HL-60 (cell line): ENCODE measurements at regions not wholly inside any gene's neighbourhood (a gene's known extent, or its start where the extent isn't known, plus 50 kb on each side); places are given as distances from the start of the nearest gene placed in this dataset.

Experiments
- GABPA ChIP-seq: IDR thresholded peaks from 2 replicates; pipeline ENCODE4 v1.6.1; 2012; ENCODE audit warnings: low read depth
- POLR2AphosphoS5 ChIP-seq: IDR thresholded peaks from 2 replicates; pipeline ENCODE4 v1.6.1; 2012; ENCODE audit warnings: low read depth
- SPI1 ChIP-seq: IDR thresholded peaks from 2 replicates; pipeline ENCODE4 v1.6.1; 2012; ENCODE audit warnings: low read depth, mild to moderate bottlenecking, borderline replicate concordance
- TF ChIP-seq, protein P1 (sequence below): IDR thresholded peaks from one replicate; pipeline ENCODE4 v1.5.1; 2011; ENCODE audit warnings: low read length, control low read depth, inconsistent platforms; ENCODE audit not compliant: insufficient read depth
- TF ChIP-seq, protein P2 (sequence below): IDR thresholded peaks from 2 replicates; pipeline ENCODE4 v1.6.1; 2012; ENCODE audit warnings: low read depth; ENCODE audit not compliant: insufficient replicate concordance

DNA sequence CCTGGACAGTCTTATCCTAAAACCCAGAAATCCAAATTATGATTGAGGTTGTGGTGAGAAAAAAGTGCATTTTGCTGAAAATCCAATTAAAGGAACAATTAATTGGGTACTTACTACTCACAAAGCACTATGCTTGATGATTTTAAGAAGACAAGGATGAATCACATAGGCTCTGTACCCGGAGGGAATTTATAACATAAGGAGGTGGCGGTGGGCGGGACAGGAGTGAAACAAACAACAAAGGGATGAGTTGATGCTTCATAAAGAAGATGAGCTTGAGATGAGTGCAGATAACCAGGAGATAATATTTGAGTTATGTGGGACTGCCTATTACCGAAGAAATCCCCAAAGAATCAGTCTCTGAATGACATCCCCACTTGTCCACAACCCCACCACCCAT is 171.1 kb upstream of the FZD8 start:
- TF ChIP-seq, protein P1, sequence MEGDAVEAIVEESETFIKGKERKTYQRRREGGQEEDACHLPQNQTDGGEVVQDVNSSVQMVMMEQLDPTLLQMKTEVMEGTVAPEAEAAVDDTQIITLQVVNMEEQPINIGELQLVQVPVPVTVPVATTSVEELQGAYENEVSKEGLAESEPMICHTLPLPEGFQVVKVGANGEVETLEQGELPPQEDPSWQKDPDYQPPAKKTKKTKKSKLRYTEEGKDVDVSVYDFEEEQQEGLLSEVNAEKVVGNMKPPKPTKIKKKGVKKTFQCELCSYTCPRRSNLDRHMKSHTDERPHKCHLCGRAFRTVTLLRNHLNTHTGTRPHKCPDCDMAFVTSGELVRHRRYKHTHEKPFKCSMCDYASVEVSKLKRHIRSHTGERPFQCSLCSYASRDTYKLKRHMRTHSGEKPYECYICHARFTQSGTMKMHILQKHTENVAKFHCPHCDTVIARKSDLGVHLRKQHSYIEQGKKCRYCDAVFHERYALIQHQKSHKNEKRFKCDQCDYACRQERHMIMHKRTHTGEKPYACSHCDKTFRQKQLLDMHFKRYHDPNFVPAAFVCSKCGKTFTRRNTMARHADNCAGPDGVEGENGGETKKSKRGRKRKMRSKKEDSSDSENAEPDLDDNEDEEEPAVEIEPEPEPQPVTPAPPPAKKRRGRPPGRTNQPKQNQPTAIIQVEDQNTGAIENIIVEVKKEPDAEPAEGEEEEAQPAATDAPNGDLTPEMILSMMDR = no peak
- TF ChIP-seq GABPA = no peak
- TF ChIP-seq, protein P2, sequence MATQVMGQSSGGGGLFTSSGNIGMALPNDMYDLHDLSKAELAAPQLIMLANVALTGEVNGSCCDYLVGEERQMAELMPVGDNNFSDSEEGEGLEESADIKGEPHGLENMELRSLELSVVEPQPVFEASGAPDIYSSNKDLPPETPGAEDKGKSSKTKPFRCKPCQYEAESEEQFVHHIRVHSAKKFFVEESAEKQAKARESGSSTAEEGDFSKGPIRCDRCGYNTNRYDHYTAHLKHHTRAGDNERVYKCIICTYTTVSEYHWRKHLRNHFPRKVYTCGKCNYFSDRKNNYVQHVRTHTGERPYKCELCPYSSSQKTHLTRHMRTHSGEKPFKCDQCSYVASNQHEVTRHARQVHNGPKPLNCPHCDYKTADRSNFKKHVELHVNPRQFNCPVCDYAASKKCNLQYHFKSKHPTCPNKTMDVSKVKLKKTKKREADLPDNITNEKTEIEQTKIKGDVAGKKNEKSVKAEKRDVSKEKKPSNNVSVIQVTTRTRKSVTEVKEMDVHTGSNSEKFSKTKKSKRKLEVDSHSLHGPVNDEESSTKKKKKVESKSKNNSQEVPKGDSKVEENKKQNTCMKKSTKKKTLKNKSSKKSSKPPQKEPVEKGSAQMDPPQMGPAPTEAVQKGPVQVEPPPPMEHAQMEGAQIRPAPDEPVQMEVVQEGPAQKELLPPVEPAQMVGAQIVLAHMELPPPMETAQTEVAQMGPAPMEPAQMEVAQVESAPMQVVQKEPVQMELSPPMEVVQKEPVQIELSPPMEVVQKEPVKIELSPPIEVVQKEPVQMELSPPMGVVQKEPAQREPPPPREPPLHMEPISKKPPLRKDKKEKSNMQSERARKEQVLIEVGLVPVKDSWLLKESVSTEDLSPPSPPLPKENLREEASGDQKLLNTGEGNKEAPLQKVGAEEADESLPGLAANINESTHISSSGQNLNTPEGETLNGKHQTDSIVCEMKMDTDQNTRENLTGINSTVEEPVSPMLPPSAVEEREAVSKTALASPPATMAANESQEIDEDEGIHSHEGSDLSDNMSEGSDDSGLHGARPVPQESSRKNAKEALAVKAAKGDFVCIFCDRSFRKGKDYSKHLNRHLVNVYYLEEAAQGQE = no peak
- TF ChIP-seq POLR2AphosphoS5 = no peak
- TF ChIP-seq SPI1 = no peak
